OCI-LY7 (cell line): ENCODE measurements at regions not wholly inside any gene's neighbourhood (a gene's known extent, or its start where the extent isn't known, plus 50 kb on each side); places are given as distances from the start of the nearest gene placed in this dataset.

ENCODE experiments used
- CTCF ChIP-seq: fragments of 200-600 bp; sonication (generic); conservative IDR thresholded peaks from 2 replicates; pipeline ENCODE4 v1.5.1; 2014; ENCODE audit warnings: mild to moderate bottlenecking, antibody characterized with exemption, low read length, moderate library complexity, mixed read lengths
- EZH2phosphoT487 ChIP-seq: fragments of 200-600 bp; sonication (generic); IDR thresholded peaks from 2 replicates; pipeline ENCODE4 v1.6.1; 2018; ENCODE audit warnings: low read depth, borderline replicate concordance, mild to moderate bottlenecking, mixed run types, antibody characterized with exemption, low read length, moderate library complexity, mixed read lengths

GRCh38 chr13:107238262-107238981 lies 670.5 kb upstream of the ARGLU1 start:
- no peak for TF ChIP-seq CTCF
- no peak for TF ChIP-seq EZH2phosphoT487
